HG03064 (cell line): ENCODE measurements at regions not wholly inside any gene's neighbourhood (a gene's known extent, or its start where the extent isn't known, plus 50 kb on each side); places are given as distances from the start of the nearest gene placed in this dataset.
"Not testable (repeated sequence)": the region's sequence is repeated elsewhere in the genome, so short reads cannot be mapped to it uniquely, and the experiment has no call there.

Source experiments
- ATAC-seq: cut with Tn5 transposase; IDR thresholded peaks from one replicate; pipeline ENCODE4 v1.9.1; 2021; ENCODE audit warnings: low read depth; ENCODE audit not compliant: unreplicated experiment

- no peak for ATAC-seq
These were observed 253.3 kb downstream of the KLF13 start for GRCh38 chr15:31579976-31580375.

- ATAC-seq: no peak
These were observed 257.6 kb downstream of the KLF13 start for GRCh38 chr15:31584195-31584594.

DNA sequence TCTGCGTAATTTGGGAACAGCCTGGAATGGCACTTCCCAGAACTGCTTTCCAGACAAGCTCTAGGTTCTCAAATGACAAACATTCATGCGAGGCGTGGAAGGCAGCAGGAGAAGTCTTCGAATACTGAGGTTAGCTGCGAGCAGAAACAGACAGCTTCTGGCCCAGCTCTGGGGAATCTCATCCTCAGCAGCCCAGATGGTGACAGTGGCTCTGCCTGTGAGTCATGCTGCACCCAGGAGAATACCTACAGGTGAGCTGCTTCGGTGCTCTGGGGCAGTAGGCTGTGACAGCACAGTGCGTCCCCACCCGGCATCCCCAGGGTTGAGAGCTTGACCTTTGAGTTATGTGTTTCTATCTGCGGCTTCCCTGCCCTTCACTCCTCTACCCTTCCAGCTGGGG lies 258.6 kb downstream of the KLF13 start:
- no peak for ATAC-seq

DNA sequence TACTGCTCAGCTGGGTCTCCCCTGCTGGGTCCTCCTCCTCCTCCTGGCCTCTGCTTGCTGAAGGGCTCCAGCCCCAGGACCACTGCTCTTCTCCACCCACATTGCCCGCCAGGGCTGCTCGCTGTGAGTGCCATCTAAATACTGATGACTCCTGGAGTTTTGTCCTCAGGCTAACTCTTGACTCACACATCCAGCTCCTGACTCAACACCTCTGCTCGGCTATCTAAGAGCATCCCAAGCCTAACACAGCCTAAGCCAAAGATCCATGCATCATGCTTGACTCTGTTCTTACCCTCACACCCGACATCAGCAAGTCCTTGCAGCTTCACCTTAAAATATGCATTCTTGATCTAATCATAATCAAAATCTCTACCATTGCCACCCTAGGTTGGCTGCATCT lies 260.2 kb downstream of the KLF13 start:
- no peak for ATAC-seq

GRCh38 chr15:31587583-31587982 lies 260.9 kb downstream of the KLF13 start:
- no peak for ATAC-seq

DNA sequence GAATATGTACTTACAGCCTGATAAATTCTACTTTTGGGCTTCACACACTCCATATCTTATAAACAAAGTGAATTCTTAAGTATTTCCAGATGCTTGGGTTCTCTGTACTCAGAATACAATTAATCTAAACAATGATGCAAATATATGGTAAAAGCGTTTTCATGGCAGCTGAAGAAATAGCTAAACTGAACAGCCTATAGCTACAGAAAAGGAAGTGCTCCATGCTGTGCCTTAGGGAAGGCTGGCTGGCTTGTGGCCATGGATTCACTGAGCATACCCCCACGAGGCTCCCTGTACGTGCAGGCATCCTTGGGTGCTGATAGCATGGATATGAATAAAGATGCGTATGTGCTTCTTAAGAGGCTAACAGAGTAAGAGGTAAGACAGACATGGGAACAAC lies 264.0 kb downstream of the KLF13 start:
- no peak for ATAC-seq

- no peak for ATAC-seq
These were observed 265.3 kb downstream of the KLF13 start for GRCh38 chr15:31591908-31592307.

DNA sequence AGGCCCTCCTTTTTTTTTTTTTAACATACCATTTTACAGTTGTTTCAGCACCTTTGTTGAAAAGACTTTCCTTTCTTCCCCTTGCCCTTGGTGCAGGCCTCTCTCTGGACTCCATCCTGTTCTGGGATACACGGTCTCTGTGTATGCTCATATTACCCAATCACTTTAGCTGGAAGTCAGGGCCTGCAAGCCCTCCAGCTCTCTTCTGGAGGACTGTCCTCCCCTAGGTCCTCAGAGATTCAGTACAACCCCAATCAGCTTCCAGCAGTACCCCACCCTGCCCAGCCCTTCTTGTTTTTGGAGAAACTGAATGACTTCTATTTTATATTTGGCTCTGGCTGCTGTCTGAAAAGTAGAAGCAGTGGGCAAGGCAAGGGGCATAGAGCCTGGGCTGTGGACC lies 270.8 kb downstream of the KLF13 start:
- ATAC-seq: no peak

- no peak for ATAC-seq
These were observed 272.0 kb downstream of the KLF13 start for GRCh38 chr15:31598620-31599019.

GRCh38 chr15:31605467-31605931 lies 278.9 kb downstream of the KLF13 start:
- no peak for ATAC-seq

DNA sequence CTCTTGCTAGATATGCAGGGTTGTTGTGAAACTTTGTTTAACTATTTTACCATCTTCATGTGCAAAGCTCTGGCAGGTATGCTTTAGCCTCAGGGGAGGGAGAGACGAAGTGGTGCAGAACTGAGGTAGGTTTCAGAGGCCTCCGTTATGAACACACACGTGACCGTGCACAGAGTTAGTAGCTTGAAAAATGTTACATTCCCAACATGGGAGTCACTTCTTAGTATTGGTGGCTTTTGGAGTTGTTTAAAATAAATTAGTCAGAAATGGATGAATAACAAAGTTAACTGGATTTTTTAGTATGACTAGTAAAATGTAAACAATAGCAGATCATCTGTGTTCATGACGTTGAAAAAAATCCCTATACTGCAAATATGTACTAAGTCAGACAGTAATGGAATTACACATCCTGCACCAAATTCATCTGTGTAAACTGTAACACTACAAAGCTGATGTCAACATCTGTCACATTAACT lies 279.6 kb downstream of the KLF13 start:
- no peak for ATAC-seq

GRCh38 chr15:31606931-31607497 lies 280.4 kb downstream of the KLF13 start:
- no peak for ATAC-seq

GRCh38 chr15:31607656-31608055 lies 281.0 kb downstream of the KLF13 start:
- ATAC-seq: no peak

GRCh38 chr15:31609258-31609681 lies 282.6 kb downstream of the KLF13 start:
- no peak for ATAC-seq

GRCh38 chr15:31609906-31610305 lies 283.3 kb downstream of the KLF13 start:
- ATAC-seq: no peak

- no peak for ATAC-seq
These were observed 289.2 kb downstream of the KLF13 start for GRCh38 chr15:31615643-31616415.

DNA sequence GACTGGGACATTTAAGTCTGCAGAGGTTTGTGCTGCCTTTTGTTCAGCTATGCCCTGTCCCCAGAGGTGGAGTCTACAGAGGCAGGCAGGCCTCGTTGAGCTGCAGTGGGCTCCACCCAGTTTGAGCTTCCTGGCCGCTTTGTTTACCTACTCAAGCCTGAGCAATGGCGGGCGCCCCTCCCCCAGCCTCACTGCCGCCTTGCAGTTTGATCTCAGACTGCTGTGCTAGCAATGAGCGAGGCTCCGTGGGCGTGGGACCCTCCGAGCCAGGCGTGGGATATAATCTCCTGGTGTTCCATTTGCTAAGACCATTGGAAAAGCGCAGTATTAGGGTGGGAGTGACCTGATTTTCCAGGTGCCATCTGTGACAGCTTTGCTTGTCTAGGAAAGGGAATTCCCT lies 296.7 kb downstream of the KLF13 start:
- not testable (repeated sequence) for ATAC-seq

GRCh38 chr15:31624115-31624514 lies 297.5 kb downstream of the KLF13 start:
- ATAC-seq: not testable (repeated sequence)

DNA sequence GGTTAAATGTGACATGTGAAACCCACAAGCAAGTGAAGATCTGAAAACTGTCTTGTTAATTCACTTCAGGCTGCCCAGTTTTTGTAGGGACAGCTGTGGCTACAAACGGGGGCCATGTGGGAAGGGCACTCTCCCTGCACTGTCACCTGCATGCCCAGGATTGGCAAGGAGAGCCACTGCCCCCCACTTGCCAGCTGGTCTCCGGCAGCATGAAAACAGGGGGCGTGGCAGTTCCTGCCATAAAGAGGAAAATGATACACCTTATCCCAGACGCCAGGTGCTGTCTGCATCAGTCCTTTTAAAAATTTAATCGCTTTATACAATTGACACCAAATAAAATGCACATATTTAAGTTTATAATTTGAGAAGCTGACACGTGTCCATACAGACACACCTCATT lies 309.1 kb downstream of the KLF13 start:
- not testable (repeated sequence) for ATAC-seq

GRCh38 chr15:31636911-31637310 lies 310.3 kb downstream of the KLF13 start:
- ATAC-seq: not testable (repeated sequence)

- ATAC-seq: not testable (repeated sequence)
These were observed 317.3 kb downstream of the KLF13 start for GRCh38 chr15:31643955-31644354.

GRCh38 chr15:31644761-31645160 lies 318.1 kb downstream of the KLF13 start:
- ATAC-seq: not testable (repeated sequence)
